GM21529 (cell line): ENCODE measurements at regions not wholly inside any gene's neighbourhood (a gene's known extent, or its start where the extent isn't known, plus 50 kb on each side); places are given as distances from the start of the nearest gene placed in this dataset.
"Not testable (repeated sequence)": the region's sequence is repeated elsewhere in the genome, so short reads cannot be mapped to it uniquely, and the experiment has no call there.

Experiments
- ATAC-seq: cut with Tn5 transposase; IDR thresholded peaks from one replicate; pipeline ENCODE4 v1.9.1; 2021; ENCODE audit not compliant: unreplicated experiment

- no peak for ATAC-seq
These were observed 104.8 kb upstream of the CADM1 start for GRCh38 chr11:115608976-115609375.

- no peak for ATAC-seq
These were observed 103.5 kb upstream of the CADM1 start for GRCh38 chr11:115607621-115608221.

- ATAC-seq, result no peak
These were observed 102.4 kb upstream of the CADM1 start for GRCh38 chr11:115606498-115607220.

GRCh38 chr11:115605871-115606497 is 101.8 kb upstream of the CADM1 start:
- ATAC-seq, result no peak

GRCh38 chr11:115605397-115605796 is 101.2 kb upstream of the CADM1 start:
- ATAC-seq, result not testable (repeated sequence)

GRCh38 chr11:115599125-115599524 is 94.9 kb upstream of the CADM1 start:
- no peak for ATAC-seq

- no peak for ATAC-seq
These were observed 94.2 kb upstream of the CADM1 start for GRCh38 chr11:115598257-115598901.

- ATAC-seq, result no peak
These were observed 87.2 kb upstream of the CADM1 start for GRCh38 chr11:115591380-115591779.

GRCh38 chr11:115590254-115590653 is 86.0 kb upstream of the CADM1 start:
- no peak for ATAC-seq

GRCh38 chr11:115587718-115588342 is 83.6 kb upstream of the CADM1 start:
- no peak for ATAC-seq

- ATAC-seq, result peak; percentile 93
These were observed 81.3 kb upstream of the CADM1 start for GRCh38 chr11:115585361-115586024.

- ATAC-seq, result no peak
These were observed 77.8 kb upstream of the CADM1 start for GRCh38 chr11:115581871-115582639.

- no peak for ATAC-seq
These were observed 76.9 kb upstream of the CADM1 start for GRCh38 chr11:115580927-115581680.

- no peak for ATAC-seq
These were observed 76.2 kb upstream of the CADM1 start for GRCh38 chr11:115580416-115580815.

- no peak for ATAC-seq
These were observed 75.1 kb upstream of the CADM1 start for GRCh38 chr11:115579181-115579825.

GRCh38 chr11:115578275-115578674 is 74.1 kb upstream of the CADM1 start:
- ATAC-seq, result no peak

GRCh38 chr11:115577701-115578100 is 73.5 kb upstream of the CADM1 start:
- no peak for ATAC-seq

- ATAC-seq, result no peak
These were observed 72.6 kb upstream of the CADM1 start for GRCh38 chr11:115576606-115577380.
